Ovary (tissue), 7 donors: ENCODE measurements at regions not wholly inside any gene's neighbourhood (a gene's known extent, or its start where the extent isn't known, plus 50 kb on each side); places are given as distances from the start of the nearest gene placed in this dataset.

Experiments used
- DNase-seq, 5 donors: peaks; one replicate each; pipeline ENCODE4 v3.0.0-alpha.2; 2019 to 2020
- H3K27ac ChIP-seq, 2 donors: fragments of 200-600 bp; one replicate each; pipeline versions ENCODE4 v1.5.1 to v1.8.0; 2019 to 2022
- H3K27me3 ChIP-seq: fragments of 200-600 bp; one replicate; pipeline ENCODE4 v1.8.0; 2022
- H3K36me3 ChIP-seq: fragments of 200-600 bp; sonication (generic); one replicate; pipeline ENCODE4 v1.5.1; 2019
- H3K4me1 ChIP-seq: one replicate; pipeline ENCODE4 v1.8.1; 2013; ENCODE audit warnings: mild to moderate bottlenecking, moderate library complexity; ENCODE audit not compliant: insufficient read depth
- H3K4me3 ChIP-seq: fragments of 200-600 bp; sonication (generic); one replicate; pipeline ENCODE4 v1.5.1; 2017
- H3K9me3 ChIP-seq, 2 donors: fragments of 200-600 bp in 1 of 2; sonication (generic) in 1 of 2; one replicate each; pipeline versions ENCODE4 v1.5.1 to v1.8.1; 2013 to 2019; ENCODE audit warnings: mild to moderate bottlenecking in 1 of 2, moderate library complexity in 1 of 2
- EP300 ChIP-seq: sonication (generic); formaldehyde crosslinking; IDR thresholded peaks from one replicate; pipeline ENCODE4 v1.6.1; 2017; ENCODE audit warnings: antibody characterized with exemption
- POLR2A ChIP-seq: fragments of 450-650 bp; IDR thresholded peaks from one replicate; pipeline ENCODE4 v1.6.1; 2017; ENCODE audit warnings: antibody characterized with exemption, mild to moderate bottlenecking, moderate library complexity
- WGBS, 3 donors: extraction: QIAGEN DNeasy Blood & Tissue Kit in 1 of 3; methylation state at CpG; one replicate each; pipeline versions ENCODE4 v1.1.5 to v1.1.7; 2013 to 2017; 5-methylcytosine and 5-hydroxymethylcytosine counted together
- intact Hi-C, 4 donors: fragments of 100-400 bp; cut with DNase I; formaldehyde crosslinking; loops; one replicate each; pipeline versions ENCODE4 v1.11.0 to v1.15.1; 2022 to 2023
- TF ChIP-seq, protein P1 (sequence below), 3 donors: fragments of 450-650 bp in 2 of 3; fragments of 200-600 bp in 1 of 3; IDR thresholded peaks; one replicate each; pipeline versions ENCODE4 v1.5.1 to v1.8.0; 2016 to 2022; ENCODE audit warnings: antibody characterized with exemption in 3 of 3, mild to moderate bottlenecking in 1 of 3
- donor health status: DM: no; HTN: no; CAD: no; lungs with moderate emphysema.
- donor health status: DM: no; HTN: no; CAD: no.
- donor health status: Bipolar disorder and iron deficiency.
- donor health status: DM: no; HTN: no; CAD: no.
- donor health status: DM: yes; HTN: yes; CAD: no.

DNA sequence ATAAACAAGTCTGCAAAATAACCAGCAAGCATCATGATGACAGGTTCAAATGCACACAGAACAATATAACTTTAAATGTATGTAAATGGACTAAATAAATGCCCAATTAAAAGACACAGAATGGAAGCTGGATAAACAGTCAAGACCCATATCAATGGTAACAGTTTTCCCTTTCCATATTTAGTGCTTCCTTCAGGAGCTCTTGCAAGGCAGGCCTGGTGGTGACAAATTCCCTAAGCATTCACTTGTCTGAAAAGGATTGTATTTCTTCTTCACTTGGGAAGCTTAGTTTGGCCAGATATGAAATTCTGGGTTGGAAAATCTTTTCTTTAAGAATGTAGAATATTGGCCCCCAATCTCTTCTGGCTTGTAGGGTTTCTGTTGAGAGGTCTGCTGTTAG is 120.2 kb upstream of the RASA1 start:
- TF ChIP-seq, protein P1, sequence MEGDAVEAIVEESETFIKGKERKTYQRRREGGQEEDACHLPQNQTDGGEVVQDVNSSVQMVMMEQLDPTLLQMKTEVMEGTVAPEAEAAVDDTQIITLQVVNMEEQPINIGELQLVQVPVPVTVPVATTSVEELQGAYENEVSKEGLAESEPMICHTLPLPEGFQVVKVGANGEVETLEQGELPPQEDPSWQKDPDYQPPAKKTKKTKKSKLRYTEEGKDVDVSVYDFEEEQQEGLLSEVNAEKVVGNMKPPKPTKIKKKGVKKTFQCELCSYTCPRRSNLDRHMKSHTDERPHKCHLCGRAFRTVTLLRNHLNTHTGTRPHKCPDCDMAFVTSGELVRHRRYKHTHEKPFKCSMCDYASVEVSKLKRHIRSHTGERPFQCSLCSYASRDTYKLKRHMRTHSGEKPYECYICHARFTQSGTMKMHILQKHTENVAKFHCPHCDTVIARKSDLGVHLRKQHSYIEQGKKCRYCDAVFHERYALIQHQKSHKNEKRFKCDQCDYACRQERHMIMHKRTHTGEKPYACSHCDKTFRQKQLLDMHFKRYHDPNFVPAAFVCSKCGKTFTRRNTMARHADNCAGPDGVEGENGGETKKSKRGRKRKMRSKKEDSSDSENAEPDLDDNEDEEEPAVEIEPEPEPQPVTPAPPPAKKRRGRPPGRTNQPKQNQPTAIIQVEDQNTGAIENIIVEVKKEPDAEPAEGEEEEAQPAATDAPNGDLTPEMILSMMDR (IDR thresholded peaks at IDR 0.05): no peak
- no peak for TF ChIP-seq EP300
- no peak for TF ChIP-seq POLR2A
- intact Hi-C loops: no loop called here
- no peaks in the 10 kb centered on the region for H3K4me1 ChIP-seq
- H3K36me3 ChIP-seq: no peaks in the 10 kb centered on the region
- H3K9me3 ChIP-seq: no peaks in the 10 kb centered on the region
- no peak for DNase-seq
- H3K4me3 ChIP-seq: no peak overlapping the region
- no peaks in the 10 kb centered on the region for H3K27me3 ChIP-seq
- H3K27ac ChIP-seq: no peak overlapping the region

GRCh38 chr5:87150630-87151029 is 117.1 kb upstream of the RASA1 start:
- H3K9me3 ChIP-seq: no peaks in the 10 kb centered on the region

DNA sequence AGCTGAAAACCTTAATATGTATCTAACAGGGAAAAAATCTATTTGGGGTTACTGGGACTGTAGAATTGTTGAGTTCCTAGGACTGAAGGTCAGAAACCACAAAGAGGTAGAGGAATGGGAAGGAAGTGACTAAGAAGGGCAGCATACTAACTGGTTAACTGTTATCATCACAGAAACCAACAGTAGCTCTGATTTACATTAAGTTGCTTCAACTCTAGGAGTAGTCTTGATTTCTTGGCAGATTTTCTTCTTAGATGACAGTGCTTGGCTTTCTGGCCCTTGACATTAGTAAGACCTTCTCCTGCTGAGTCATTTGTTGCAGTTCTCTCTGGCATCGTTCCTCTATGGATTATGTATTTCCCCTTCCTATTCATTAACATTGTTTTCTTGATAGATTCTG is 116.1 kb upstream of the RASA1 start:
- Histone ChIP-seq H3K36me3 (no peaks in the 10 kb centered on the region), H3K4me1 (no peaks in the 10 kb centered on the region), H3K27ac (no peak overlapping the region), H3K9me3 (no peaks in the 10 kb centered on the region), H3K27me3 (no peaks in the 10 kb centered on the region), H3K4me3 (no peak overlapping the region)
- no peak for TF ChIP-seq POLR2A
- TF ChIP-seq EP300: no peak
- TF ChIP-seq, protein P1 (IDR thresholded peaks at IDR 0.05): no peak
- no peak for DNase-seq
- intact Hi-C loops: no loop called here
- WGBS, 3 donors: 37 to 50% (median 42%) methylated on average over 1 of the region's 1 CpG

More at GRCh38 chr5:87150630-87151029, 117.1 kb upstream of the RASA1 start:
- WGBS, 3 donors: 47 to 59% (median 47%) methylated on average over 6 of the region's 6 CpGs
- intact Hi-C loops: no loop called here
- Histone ChIP-seq H3K4me1 (no peaks in the 10 kb centered on the region), H3K4me3 (no peak overlapping the region), H3K27me3 (no peaks in the 10 kb centered on the region), H3K27ac (no peak overlapping the region), H3K36me3 (no peaks in the 10 kb centered on the region)
- no peak for DNase-seq
- TF ChIP-seq POLR2A: no peak
- TF ChIP-seq EP300: no peak
- TF ChIP-seq, protein P1 (IDR thresholded peaks at IDR 0.05): no peak

GRCh38 chr5:87152886-87153285 is 114.8 kb upstream of the RASA1 start:
- Histone ChIP-seq H3K36me3 (no peaks in the 10 kb centered on the region), H3K9me3 (no peaks in the 10 kb centered on the region), H3K27ac (no peak overlapping the region), H3K27me3 (no peaks in the 10 kb centered on the region), H3K4me1 (no peaks in the 10 kb centered on the region), H3K4me3 (no peak overlapping the region)
- TF ChIP-seq, protein P1 (IDR thresholded peaks at IDR 0.05): no peak
- TF ChIP-seq POLR2A: no peak
- 44 to 48% (median 48%) methylated on average over 1 of the region's 1 CpG for WGBS, 3 donors
- DNase-seq: no peak
- intact Hi-C loops: no loop called here

- Histone ChIP-seq H3K27ac (no peak overlapping the region), H3K27me3 (no peaks in the 10 kb centered on the region), H3K4me1 (no peaks in the 10 kb centered on the region), H3K36me3 (no peaks in the 10 kb centered on the region), H3K4me3 (no peak overlapping the region), H3K9me3 (no peaks in the 10 kb centered on the region)
- DNase-seq: no peak
- WGBS, 3 donors: 86 to 90% (median 90%) methylated on average over 3 of the region's 3 CpGs
- intact Hi-C loops: no loop called here
- TF ChIP-seq POLR2A (no peak), EP300 (no peak)
- TF ChIP-seq, protein P1 (IDR thresholded peaks at IDR 0.05): no peak
Observed at GRCh38 chr5:87154191-87154590, 113.5 kb upstream of the RASA1 start.
